UCSD-AML1 (cell line): ENCODE measurements at regions not wholly inside any gene's neighbourhood (a gene's known extent, or its start where the extent isn't known, plus 50 kb on each side); places are given as distances from the start of the nearest gene placed in this dataset.
"Not testable (repeated sequence)": the region's sequence is repeated elsewhere in the genome, so short reads cannot be mapped to it uniquely, and the experiment has no call there.

Experiments
- DNase-seq: peaks from one replicate; lab custom pipeline; 2025; ENCODE audit not compliant: unreplicated experiment; lab: John Stamatoyannopoulos, UW

DNA sequence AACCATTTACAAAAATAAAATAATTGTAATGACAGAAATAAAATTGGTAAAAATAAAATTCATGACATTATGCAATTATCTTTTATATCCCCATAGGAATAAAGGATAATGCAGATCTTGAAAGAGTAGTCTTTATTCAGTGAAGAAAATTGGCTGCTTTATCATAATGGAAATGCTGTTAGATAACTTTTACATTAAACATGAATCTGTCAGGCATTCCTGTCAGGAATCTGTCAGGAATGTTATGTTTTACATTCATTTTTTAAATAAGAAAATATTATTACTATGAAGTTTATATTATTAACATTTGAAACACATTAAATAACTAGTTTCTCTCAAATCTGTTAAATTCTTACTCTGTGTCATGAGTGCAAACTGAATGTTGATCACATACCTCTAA, 1024.7 kb upstream of the TMEFF2 start:
- no peak for DNase-seq

DNA sequence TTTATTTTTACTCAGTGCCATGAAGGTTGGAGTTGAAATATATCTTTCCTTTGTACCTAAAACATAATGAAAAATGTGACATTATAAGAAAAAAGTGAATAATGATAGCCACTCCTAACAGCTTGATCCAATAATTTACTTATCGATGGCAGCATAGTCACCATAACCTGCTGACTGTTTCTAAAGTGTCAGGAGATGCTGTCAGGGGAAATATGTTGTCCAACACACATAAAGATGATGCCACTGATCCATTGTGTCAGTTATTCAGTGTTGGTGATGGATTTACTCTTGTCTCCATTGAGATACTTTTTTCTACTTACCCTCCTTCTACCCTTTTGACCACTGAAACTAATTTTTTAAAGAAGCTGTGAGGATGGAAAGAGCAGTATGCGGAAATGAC, 1006.9 kb upstream of the TMEFF2 start:
- DNase-seq: no peak

DNA sequence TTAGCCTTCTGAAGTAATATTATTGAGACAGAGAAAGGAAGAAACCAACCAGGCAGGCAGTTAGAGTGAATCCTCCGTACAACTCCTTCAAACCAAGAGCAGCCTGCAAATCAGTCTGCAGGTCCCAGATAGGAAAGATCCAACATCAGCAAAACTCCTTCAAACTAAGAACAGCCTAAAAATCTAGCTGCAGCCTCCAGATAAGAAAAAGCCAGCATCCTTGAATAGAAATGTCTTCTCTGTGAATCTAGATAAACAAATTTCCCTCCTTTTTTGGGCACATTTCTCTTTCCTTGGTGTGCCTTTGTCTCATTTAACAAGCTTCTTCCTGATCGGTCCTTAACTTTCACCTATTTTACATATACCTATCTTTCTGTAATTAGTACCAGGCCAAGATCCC, 1004.6 kb upstream of the TMEFF2 start:
- DNase-seq: no peak

DNA sequence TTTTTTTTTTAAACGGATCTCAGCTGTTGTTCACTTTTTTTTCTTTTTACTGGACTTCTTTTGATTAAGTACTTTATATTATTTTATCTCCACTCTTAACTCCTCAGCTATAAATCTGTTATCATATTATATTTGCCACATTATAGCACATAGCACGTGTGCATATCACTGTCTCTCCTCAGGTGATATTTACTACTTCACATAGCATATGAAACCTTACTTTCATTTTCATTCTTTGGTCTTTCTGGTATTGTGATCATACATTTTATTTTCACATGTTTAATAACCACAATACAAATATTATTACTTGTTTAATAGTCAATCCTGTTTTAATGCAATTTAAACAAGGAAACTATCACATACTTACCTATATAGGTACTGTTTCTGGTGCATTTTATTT, 993.1 kb upstream of the TMEFF2 start:
- no peak for DNase-seq

- DNase-seq: not testable (repeated sequence)
Observed at GRCh38 chr2:193170981-193171380, 976.2 kb upstream of the TMEFF2 start.

DNA sequence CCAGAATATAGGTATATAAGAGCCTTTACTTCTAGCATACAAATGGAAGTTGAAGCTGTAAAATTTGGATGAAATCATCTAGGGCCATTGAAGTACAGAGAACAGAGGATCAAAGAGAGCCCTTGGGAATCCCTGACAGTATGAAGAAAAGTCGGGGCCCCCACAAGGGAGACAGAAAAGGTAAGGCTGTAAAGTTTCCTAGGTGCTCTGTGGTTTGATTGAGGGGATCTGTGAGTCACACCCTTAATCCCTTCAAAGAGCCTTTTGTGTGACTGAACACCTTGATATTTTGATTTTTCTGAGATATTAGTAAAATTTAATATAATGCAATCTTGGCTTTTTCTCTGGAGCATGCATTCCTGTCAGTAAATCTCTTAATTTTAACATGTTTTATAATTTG, 961.7 kb upstream of the TMEFF2 start:
- peak; percentile 0 for DNase-seq

DNA sequence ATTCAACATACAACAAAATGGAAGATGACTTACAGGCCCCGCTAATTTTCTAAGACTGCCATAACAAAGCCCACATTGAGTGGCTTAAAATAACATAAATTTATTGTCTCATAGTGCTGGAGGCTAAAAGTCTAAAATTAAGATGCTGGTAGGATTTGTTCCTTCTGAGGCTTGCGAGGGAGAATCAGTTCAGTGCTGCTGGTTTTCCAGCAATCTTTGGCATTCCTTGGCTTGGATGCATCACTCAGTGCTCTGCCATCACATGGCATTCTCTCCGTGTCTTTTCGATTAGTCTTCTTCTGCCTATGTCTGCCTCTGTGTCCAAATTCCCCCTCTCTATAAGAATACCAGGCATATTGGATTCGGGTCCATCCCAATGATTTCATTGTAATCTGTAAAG, 959.3 kb upstream of the TMEFF2 start:
- no peak for DNase-seq

GRCh38 chr2:193153576-193153975, 958.8 kb upstream of the TMEFF2 start:
- DNase-seq: no peak

GRCh38 chr2:193142467-193142866, 947.7 kb upstream of the TMEFF2 start:
- DNase-seq: peak; percentile 0

- no peak for DNase-seq
Observed at GRCh38 chr2:193141998-193142397, 947.3 kb upstream of the TMEFF2 start.

DNA sequence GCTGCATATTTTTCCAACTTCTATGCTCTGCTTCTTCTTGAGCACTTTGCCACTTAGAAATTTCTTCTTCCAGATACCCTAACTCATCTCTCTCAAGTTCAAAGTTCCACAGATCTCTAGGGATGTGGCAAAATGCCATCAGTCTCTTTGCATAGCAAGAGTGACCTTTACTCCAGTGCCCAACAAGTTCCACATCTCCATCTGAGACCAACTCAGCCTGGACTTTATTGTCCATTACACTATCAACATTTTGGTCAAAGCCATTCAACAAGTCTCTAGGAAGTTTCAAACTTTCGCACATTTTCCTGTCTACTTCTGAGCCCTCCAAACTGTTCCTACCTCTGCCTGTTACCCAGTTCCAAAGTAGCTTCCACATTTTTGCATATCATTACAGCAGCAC, 946.2 kb upstream of the TMEFF2 start:
- not testable (repeated sequence) for DNase-seq

DNA sequence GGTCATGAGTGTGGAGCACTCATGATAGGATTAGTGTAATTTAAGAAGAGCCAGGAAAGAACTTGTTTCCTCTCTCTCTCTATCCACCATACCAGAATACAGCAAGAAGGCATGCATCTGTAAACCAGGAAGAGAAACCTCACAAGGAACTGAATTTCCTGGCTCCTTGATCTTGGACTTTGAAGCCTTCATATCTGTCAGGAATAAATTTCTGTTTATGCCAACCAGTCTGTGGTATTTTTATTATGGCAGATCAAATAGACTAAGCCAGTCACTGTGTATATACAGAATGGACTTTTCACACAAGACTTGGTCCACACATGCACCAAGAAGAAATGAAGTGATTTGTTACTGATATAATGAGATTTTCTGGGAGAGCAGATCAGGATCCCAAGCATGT, 930.1 kb upstream of the TMEFF2 start:
- no peak for DNase-seq

- no peak for DNase-seq
Observed at GRCh38 chr2:193114827-193115226, 920.1 kb upstream of the TMEFF2 start.

DNA sequence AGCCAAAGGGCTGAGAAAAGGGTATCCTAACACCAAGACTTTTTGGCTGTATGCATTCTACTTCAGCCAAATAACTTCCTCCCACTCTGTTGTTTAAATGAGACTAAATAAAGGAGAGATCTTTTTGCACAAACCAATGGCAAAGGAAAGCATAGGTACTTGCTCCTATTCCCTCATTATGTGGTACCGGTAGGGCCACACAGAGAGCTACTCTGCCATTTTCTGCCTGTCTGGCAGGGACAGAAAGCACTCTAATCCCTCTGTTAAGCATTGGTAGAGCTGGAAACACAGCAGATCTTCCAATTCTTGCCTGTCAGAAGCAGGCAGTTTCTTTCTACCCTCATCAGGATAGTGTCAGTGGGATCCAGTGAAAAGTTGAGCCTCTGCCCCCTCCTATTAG, 918.3 kb upstream of the TMEFF2 start:
- peak; percentile 4 for DNase-seq

GRCh38 chr2:193103064-193103463, 908.3 kb upstream of the TMEFF2 start:
- no peak for DNase-seq

GRCh38 chr2:193101591-193101990, 906.9 kb upstream of the TMEFF2 start:
- no peak for DNase-seq

DNA sequence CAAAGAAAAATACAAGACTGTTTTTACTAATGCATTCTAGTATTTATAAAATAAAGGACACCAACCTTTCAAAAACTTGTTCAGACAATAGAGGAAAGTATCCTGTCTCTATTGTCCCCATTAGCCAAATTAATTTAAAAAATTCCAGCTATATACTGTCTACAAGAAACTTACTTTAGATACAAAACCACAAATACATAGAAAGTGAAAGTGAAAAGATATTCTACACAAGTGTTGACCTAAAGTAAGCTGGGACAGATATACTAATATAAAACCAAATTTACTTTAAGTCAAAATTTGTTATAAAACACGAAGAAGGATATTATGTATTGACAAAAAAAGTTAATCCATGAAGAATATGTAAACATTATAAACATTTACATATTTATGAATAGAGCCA, 893.3 kb upstream of the TMEFF2 start:
- no peak for DNase-seq

DNA sequence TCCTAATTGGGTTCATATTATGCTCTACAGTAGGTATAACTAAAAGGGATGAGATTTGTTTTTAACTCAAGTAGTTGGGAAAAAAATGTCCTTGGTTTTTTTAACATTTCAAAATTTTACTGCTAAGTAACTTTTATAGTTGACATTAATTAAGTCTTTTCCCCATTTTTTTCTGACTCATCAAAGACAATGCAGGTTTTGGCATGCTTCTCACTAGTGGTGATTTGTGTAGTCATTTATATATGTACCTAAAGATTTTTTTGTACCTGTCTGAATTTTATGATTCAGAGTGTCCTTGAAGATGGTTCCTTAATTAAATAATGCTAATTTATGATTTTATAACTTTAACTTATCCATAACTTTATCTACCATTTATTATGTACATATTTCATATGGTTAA, 882.3 kb upstream of the TMEFF2 start:
- DNase-seq: no peak

DNA sequence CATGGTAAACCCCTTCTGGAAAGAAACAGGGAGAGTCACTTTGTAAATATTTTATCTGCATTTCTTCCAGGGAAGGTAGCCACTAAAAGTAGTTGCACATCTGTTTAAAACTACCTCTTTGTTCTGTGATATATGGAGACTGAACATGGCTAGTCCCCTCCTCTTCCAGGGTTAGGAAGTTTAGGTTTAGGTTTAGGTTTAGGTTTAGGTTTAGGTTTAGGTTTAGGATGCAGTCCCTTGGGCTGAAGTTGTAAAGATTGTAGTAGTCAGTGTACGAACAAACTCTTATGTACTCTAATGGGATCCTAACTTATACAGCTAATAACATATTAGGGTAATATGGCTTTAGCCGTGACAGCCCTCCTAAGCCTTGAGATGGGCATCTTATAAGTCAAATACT, 880.2 kb upstream of the TMEFF2 start:
- DNase-seq: no peak

DNA sequence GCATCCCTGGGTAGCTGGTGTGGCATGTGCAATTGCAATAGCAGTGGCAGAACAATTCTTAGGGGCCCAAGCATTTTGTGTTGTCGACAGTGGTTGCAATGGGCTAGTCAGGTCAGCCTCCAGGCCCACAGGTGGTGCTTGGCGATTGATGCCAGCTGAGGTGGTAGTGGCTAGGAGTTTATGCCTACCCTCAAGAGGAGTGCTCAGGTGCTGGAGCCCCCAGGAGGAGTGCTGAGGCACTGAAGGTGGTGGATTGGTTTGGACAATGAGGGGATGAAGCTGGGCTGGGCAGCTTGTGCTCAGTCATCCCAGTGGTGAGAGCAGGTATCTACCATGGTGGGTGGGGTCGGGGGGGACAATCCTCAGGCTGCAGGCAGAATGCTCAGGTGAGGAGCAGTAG, 877.9 kb upstream of the TMEFF2 start:
- peak; percentile 4 for DNase-seq

GRCh38 chr2:193025556-193025955, 830.8 kb upstream of the TMEFF2 start:
- not testable (repeated sequence) for DNase-seq

DNA sequence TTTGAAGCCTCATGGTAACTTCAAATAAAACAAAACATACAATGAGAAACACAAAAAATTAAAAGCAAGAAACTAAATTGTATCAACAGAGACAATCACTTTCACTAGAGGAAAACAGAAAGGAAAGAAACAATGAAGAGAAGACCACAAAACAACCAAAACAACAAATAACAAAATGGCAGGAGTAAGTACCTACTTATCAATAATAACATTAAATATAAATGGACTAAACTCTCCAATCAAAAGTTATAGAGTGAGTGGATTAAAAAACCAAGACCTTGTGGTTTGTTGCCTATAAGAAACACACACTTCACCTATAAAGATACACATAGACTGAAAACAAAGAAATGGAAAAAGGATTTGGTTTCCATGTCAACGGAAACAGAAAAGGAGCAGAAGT, 830.1 kb upstream of the TMEFF2 start:
- no peak for DNase-seq

GRCh38 chr2:193011870-193012269, 817.1 kb upstream of the TMEFF2 start:
- peak; percentile 0 for DNase-seq

- DNase-seq: no peak
Observed at GRCh38 chr2:192993059-192993458, 798.3 kb upstream of the TMEFF2 start.
